Activated naive CD4-positive, alpha-beta T cell treated with Interleukin-2 at 50 U/mL for 16 hours (primary cell): ENCODE measurements at regions not wholly inside any gene's neighbourhood (a gene's known extent, or its start where the extent isn't known, plus 50 kb on each side); places are given as distances from the start of the nearest gene placed in this dataset.

ENCODE experiments used
- DNase-seq: peaks from one replicate; pipeline ENCODE4 v3.0.0-alpha.2; 2020

DNA sequence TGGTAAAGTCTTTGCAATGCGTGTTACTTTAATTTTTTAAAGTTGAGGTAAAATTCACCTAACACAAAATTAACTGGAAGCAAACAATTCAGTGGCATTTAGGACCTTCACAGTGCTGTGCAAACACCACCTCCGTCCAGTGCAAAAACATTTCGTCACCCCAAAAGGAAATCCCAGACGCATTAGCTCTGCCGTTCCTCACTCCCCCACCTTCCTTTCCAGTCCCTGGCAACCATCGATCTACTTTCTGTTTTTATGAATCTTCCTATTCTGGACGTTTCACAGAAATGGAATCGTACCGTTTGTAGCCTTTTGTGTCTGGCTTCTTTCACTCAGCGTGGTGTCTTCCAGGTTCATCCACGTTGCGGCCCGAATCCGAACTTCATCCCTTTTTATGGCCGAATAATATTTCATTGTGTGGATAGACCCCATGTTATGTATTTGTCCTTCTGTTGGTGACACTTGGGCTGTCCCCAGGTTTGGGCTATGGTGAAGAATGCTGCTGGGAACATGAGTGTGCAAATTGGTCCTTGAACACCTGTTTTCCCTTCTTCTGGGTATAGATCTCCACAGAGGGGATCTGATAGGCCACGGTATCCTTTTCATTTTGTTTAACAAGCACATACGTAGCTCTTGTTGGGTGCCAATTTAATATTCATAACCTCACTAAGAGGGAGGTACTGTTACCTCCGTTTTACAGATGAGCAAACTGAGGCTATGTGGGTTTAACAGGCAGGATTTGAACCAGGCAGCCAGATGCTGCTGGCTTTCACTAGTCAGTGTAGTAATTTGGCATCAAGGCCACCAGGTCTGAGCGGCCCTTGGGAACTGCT is 232.0 kb upstream of the GSE1 start:
- no peak for DNase-seq

GRCh38 chr16:85381738-85382592 is 231.2 kb upstream of the GSE1 start:
- no peak for DNase-seq

- DNase-seq, result no peak
These were observed 230.4 kb upstream of the GSE1 start for GRCh38 chr16:85382717-85383118.

DNA sequence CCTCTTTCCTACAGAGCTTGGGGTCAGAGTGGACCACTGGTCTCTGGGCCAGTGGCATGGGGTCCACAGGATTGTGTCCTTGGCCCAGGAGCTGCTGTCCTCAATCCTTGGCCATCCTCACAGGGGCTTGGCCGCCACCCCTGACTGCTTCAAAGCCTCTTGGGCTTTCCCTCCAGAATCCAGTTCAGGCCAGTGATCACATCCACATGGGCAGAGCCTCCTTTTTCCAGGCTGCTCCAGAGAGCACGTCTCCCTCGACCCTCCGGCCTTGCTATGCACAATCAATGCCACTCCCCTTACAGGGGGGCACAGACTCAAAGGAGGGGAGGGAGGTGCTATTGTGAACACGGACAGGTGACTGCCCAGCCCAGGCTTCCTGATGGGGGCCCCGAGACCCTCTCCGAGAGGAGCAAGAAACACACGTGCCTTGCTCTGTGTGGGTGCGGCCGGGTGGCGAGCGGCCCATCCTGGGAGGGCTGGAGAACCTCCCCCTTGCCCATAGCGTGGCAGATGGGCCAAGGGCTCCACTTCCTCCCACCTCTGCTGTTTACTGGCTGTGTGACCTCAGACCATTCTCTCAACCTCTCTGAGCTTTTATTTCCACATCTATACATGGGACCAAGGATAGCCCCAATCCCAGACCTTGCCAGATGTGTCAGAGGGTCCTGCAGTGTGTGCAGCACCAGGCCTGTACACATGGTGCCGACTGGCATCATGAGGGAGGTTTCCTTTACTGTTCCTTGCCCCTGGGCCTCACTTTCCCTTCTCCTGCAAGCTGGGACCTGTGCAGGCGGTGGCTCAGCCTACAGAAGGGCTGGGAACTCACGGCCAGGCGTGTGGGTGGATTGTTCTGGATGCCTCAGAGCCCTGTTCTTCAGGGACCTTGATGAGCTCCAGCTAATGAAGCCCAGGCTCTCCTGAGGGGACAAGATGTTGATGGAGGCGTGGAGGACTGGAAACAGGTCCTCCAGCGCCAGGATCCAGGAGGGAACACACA is 229.0 kb upstream of the GSE1 start:
- no peak for DNase-seq

DNA sequence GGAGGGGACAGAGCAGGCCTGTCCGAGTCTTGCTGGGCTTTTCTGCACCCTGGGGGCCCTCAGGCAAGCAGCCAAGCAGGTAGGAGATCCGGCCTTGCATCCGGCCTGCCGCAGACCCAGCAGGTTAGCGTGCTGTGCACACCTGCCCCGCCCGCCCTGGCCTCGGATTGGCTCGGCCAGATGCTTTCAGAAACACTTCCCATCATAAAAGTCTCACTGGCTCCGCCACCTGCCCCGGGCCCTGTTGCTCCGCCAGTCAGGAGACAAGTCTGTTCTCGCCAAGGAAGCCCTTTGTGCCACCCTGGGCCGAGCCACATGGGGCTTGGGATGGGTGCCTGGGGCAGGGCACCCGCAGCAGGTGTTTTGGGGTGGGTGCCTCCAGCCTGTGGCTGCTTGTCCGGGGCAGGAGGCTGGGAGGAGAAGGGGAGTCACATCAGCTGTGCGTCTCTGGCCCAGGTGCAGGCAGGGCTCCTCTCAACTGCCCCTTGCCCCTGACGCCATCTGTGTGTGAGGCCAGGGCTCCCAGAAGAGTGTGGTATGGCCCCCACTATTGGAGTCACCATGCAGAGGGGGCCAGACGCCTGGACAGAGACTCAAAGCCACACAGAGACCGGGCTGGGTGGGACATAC is 228.2 kb upstream of the GSE1 start:
- no peak for DNase-seq

GRCh38 chr16:85385463-85386331 is 227.4 kb upstream of the GSE1 start:
- DNase-seq, result no peak

GRCh38 chr16:85386467-85387170 is 226.5 kb upstream of the GSE1 start:
- DNase-seq, result no peak

- no peak for DNase-seq
These were observed 226.0 kb upstream of the GSE1 start for GRCh38 chr16:85387171-85387507.

- no peak for DNase-seq
These were observed 225.3 kb upstream of the GSE1 start for GRCh38 chr16:85387731-85388295.

DNA sequence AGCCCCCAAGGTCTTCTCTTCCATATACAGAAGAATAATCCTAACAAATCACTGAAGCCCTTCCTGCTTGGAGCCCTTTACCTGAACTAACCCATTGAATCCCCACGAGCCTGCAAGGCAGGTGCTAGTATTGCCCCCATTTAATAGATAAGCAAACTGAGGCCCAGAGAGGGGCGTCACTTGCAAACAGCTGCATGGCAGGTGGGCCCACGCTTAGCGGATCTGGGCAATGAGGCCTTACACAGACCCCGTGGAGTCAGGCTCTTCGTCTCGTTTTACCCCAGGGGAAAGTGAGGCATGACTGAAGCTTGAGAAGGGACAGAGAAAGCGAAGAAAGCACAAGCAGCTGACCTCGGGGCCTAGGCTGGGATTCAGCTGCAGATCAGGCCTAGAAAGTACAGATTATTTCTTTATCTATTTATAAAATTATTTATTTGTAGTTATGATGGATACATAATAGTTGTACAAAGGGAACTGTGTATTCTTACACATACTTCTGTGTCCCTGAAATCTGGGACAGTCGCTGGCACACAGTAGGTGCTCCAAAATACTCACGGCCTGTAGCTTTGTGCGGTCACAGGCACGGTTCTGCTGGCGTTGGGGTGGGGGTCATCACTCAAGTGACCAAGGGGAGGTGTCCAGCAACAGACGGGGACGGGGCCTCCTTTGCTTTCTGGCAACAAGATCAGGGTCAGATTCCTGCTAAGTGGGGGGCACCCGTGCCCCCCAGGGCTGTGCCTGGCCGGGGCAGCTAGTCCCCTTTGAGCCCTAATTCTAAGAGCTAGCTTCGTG is 223.2 kb upstream of the GSE1 start:
- DNase-seq, result no peak

GRCh38 chr16:85390511-85391174 is 222.5 kb upstream of the GSE1 start:
- no peak for DNase-seq

- no peak for DNase-seq
These were observed 221.9 kb upstream of the GSE1 start for GRCh38 chr16:85391175-85391707.

DNA sequence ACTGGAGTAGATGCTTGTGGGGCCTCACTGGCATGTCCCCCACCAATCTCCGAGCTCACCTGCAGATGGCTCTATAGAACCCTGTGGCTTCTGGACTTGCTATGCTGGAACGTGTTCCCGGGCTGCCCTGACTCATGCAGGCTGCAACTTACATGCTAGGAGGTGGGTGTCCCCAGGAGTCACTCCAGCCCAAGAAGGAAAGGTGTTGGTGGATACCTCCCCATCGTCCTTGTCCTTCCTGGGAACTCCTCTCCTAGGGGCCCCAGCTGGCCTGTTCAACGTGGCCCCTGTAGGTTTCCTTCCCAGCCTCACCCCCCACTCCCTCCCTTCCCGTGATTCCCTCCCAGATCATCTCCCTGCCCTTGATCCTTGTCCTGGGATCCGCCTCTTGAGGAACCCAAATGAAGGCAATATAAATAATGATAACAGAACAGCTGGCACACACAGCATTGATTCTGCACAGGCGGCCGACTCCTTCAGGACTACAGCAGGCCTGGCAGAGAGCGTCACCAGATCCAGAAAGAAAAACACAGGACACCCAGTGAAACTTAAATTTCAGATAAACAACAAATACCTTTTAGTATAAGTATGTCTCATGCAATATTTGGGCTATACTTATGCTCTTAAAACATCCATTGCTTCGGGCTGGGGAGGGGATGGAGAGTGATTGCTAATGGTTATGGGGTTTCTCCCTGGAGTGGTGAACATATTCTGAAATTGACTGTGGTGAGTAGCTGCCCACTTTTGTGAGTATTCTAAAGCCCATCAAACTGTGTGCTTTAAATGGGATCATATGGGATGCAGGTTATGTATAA is 221.1 kb upstream of the GSE1 start:
- no peak for DNase-seq

- no peak for DNase-seq
These were observed 220.1 kb upstream of the GSE1 start for GRCh38 chr16:85392756-85393673.

- DNase-seq, result peak; percentile 66
These were observed 219.3 kb upstream of the GSE1 start for GRCh38 chr16:85393674-85394451.
